GM21515 (cell line): ENCODE measurements at regions not wholly inside any gene's neighbourhood (a gene's known extent, or its start where the extent isn't known, plus 50 kb on each side); places are given as distances from the start of the nearest gene placed in this dataset.
"Not testable (repeated sequence)": the region's sequence is repeated elsewhere in the genome, so short reads cannot be mapped to it uniquely, and the experiment has no call there.

ENCODE experiments used
- ATAC-seq: cut with Tn5 transposase; IDR thresholded peaks from one replicate; pipeline ENCODE4 v1.9.1; 2021; ENCODE audit not compliant: unreplicated experiment

DNA sequence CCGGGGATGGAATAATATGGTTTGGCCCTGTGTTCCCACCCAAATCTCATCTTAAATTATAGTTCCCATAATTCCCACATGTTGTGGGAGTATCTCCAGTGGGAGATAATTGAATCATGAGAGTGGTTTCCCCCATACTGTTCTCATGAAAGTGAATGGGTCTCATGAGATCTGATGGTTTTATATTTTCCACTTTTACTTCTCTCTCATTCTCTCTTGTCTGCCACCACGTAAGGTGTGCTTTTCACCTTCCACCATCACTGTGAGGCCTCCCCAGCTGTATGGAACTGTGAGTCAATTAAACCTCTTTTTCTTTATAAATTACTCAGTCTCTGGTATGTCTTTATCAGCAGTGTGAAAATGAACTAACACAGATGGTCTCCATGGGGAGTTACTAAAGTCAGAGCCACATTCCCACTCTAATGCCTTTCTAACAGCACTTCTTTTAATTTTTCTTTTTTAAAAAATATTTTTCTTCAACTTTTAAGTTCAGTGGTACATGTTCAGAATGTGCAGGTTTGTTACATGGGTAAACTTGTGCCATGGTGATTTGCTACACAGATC is 306.6 kb downstream of the DTHD1 start:
- no peak for ATAC-seq

DNA sequence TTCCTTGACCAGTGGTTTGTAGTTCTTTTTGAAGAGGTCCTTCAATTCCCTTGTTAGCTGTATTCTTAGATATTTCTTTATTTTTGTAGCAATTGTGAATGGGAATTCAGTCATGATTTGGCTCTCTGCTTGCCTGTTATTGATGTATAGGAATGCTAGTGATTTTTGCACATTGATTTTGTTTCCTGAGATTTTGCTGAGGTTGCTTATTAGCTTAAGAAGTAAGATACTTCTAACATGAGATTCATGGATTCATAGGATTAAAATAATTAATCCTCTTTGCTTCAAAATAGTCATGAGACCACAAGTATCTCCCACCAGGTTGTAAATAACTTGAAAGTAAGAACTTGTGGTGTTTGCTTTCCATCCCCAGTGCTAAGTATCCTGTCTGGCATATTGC is 308.9 kb downstream of the DTHD1 start:
- ATAC-seq: no peak

DNA sequence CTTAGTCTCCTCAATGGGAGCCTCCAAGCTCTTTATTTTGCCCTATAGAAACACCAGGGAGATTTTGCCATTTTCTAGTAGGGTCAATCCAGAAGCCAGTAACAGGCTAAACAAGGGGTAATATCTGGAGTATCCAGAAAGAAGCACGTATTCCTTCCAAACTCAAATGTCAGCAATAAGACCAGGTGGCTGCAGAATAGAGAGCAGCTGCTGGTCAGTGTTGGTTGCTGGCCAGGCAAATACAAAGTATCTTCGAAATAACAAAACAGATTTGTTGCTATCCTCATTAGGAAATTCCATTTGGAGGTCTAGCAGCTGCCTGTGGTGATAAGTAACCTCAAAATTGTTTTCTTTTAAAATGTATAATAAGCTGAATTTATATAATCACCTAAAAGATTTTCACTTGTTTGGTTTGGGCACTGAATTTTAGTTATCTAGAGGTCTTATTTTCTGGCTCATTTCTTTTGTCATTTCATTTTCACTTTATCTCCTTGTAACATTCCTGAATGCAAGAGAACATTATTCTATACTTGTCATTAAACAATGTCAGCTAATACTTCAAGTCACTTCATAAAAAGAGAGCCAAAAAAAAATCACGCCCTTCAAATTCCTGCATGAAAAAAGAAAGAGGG is 320.6 kb downstream of the DTHD1 start:
- ATAC-seq: no peak

DNA sequence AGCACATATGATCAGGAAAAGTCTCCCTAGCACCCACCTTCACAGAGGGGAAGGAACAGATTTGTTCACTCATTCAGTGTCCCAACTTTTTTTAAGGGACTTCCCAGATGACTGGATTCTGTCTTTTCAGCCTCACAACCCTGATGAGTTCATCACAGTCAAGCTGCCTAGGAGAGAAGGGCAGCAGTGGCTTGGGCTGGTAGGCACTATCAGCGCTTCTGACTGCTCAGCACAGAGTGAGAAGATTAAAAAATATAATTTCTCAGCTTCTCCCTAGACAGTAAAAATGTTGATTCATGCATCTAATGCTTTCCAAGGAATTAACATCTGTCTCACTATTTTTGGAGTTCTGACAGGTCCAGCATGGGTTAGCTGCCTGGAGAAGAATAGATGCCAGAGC is 328.2 kb downstream of the DTHD1 start:
- ATAC-seq: no peak

DNA sequence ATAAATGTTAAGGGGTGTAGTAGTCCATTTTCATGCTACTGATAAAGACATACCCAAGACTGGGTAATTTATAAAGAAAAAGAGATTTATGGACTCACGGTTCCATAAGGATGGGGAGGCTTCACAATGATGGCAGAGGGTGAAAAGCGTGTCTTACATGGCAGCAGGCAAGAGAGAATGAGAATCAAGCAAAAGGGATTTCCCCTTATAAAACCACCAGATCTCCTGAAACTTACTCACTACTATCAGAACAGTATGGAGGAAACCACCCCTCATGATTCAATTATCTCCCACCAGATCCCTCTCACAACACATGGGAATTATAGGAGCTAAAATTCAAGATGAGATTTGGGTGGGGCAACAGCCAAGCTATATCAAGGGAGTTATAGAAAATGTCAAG is 329.2 kb downstream of the DTHD1 start:
- no peak for ATAC-seq

DNA sequence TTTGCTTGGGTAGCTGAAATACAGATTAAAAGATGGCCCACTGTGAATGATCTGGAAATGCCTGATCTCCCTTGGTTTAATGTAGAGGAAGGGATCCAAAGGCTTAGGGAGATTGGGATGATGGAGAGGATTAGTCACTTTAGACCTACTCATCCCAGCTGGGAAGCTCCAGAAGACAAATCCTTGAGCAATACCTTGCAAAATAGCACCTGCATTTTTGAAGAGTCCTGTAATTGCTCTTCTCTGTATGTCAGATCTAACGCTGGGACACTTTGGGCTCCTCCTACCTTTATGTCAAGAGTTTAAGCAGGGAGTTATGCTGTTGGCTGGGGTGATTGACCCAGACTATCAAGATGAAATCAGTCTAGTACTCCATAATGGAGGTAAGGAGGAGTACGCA is 331.7 kb downstream of the DTHD1 start:
- not testable (repeated sequence) for ATAC-seq

DNA sequence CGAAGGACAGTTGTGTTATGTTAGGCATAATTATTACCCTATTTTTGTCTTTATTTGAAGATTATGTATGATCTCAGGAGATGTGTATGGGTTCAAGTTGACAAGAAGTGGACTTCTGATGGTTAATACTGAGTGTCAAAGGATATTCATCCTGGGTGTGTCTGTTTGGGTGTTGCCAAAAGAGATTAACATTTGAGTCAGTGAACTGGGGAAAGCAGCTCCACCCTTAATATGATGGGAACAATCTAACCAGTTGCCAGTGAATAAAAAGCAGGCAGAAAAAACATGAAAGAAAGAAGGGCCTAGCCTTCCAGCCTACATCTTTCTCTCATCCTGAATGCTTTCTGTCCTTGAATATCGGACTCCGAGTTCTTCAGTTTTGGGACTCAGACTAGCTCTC is 332.6 kb downstream of the DTHD1 start:
- no peak for ATAC-seq

DNA sequence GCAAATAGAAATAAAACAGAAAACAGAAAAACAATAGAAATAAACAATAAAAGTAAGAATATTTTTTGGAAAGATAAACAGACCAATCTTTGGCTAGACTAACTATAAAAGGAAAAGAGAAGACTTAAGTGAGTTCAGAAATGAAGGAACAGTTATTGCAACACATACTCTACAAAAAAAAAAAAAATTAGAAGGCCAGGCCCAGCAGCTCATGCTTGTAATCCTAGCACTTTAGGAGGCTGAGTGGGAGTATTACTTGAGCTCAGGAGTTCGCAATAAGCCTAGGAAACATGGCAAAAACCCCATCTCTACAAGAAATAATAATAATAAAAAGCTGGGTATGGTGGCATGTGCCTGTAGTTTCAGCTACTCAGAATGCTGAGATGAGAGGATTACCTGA is 336.7 kb downstream of the DTHD1 start:
- no peak for ATAC-seq

DNA sequence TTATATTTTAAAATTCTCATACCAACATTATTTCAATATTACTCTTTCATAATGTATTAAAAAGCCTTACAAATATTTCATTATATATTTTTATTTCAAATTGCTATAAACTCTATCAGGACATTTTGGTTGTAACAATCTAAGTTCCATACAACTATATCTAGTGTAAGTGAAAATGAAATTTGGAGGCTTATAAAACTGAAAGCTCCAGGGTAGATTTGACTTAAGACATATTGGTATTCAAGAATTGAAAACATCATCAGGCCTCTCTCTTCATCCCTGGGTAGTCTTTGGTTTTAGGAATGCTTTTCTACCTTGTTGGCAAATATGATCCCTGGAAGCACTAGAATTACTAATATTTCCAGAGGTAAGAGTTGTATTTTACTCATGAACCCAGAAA is 342.6 kb downstream of the DTHD1 start:
- no peak for ATAC-seq

DNA sequence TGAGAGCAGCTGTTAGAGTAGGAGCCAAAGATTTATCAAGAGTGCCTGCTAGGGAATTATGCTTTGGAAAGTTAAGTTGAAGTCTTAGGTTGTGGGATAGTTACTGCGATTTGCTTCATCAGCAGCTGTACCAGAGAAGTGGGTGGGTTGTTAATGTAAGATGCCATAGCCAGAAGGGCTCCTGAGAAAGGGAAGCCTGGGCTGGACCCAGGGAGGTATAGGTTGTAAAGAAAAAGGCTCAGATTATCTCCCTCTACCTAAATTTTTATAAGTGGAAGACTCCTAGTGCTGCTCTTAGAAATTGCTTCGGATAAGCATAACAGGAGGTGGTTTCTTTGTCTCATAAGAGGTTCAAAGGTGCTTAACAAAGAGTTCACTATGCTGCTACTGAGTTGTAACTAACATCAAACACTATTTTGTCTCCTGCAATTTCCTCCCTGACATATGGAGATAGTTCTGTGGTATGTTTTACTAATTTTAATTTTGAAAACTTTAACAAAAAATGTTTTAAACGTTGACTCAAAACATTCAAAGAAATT is 356.9 kb downstream of the DTHD1 start:
- ATAC-seq: no peak

DNA sequence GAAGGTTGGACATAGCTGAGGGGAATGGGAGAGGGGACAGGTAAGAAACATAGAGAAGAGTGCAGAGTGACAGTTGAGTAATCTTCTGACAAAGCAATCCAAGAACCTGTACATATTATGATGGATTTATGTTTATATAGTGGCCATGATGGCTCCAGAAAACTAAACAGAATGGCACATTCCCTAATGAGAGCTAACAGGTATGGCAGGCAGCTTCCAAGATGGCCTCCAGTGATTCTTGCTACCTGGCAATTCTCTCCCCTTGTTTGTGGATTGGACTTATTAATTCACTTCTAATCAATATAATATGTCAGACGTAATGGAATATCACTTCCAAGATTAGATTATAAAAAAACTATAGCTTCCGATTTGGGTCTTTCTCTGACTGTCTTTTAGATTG is 359.5 kb downstream of the DTHD1 start:
- no peak for ATAC-seq

DNA sequence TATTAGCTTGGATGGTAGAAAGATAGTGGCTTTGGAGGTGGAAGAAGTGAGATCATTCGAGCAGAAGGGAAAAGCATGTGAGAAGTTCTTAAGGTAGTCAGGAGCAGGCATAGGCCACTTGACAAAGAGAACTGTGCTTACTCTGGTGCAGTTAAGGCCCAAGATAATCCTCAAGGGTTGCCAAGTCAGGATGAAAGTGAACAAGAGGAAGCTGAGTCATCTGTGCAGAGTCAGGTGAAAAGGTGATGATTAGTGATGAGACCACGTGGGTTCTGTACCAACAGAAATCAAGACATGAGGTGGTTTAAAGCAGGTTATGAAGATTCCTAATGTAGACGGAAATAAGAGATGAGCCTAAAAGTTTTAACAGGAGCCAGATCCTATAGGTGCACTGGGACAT is 369.8 kb downstream of the DTHD1 start:
- ATAC-seq: peak; percentile 95

DNA sequence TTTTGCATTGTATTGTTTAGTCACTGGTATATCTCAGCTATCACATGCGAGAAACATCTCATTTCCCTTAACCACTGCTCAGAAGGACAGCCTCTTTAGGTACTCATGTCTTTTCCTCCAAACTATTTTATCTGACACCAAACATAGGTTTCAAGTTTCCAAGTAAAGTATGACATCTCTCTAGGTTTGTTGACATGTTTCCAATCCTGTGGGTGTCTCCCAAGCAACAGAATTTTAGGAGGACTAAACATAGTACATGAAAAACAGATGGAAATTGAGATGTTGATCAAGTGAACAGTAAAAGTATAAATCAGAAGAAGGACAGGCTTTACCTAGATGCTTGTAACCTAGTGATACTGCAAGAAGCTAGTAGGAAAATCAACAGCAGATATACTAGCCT is 371.4 kb downstream of the DTHD1 start:
- ATAC-seq: no peak

DNA sequence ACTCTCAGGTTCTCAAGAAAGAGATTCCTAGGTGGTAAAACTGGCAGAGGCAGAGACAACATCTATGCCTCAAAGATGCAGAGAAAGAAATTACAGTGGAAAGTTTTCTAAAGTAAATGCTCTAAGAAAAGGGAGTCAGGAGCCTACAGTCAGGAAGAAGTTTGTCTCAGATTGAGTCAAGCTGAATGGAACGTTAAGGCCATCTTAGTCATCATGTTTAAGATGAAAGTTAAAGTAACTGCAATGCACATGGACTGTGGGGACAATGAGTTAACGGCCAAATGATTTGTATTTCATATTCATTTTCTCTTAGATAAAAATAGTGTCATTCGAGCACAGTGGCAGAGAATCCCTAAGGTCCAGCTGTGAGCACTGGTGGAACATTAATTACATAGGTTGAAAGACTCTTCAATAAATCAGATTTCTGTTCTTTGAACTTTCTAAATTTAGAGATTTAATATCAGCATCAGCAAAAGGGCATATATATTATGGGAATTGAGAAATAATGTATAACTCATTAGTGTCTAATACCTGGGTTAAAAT is 384.6 kb downstream of the DTHD1 start:
- ATAC-seq: no peak

DNA sequence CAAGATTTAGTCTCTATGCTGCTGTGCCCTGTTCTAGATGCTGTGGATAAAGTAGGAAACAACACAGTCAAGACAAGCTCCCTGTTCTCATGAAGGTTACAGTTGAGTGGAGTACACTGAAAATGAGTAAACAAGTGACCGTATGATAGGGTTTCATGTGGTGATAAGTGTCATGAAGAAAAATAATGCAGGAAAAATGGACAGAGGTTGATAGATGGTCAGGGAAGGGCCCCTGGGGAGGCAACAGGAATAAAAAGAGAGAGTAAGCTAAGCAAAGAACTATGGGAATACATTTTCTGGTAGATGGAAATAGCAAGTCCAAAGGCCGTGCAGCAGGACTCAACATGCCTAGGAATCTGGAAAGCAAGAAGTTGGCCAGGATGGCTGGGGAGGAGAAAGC is 394.0 kb downstream of the DTHD1 start:
- no peak for ATAC-seq

DNA sequence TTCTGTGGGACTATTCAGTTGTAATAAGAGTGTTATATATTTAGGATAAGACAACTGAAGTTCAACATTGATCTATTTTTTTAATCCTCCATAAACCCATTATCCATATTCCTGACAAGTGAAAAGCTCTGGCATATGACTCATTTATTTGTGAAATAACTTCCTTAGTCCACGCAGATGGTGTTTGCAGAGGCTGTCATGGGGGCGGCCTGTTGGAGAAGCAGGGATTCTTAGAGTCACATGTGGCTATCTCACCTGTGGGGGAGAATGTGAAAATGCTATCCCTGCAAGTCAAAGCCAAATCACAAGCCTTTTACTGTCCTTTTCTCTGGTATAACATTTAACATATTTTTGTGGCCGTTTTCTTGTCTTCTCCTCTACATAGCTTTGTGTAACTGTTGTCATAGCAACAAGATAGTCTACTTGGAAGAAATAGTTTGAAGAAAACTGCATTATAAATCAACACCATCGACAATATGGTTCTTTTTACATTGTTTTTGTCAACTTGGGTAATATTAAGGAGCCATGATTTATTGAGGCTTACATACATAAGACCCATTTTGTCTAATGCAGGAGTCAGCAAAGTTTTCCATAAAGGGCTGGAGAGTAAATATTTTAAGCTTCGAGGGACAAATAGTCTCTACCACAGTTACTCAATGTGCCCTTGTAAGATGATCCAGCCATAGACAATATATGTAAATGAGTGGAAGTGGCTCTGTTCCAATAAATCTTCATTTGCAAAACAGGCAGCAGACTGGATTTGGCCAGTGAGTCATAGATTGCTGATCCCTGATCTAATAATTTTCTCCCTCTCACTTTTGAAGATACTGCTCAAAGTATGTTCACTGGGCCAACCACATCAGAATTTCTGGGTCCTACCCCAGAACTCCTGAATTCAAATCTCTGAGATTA is 395.0 kb downstream of the DTHD1 start:
- ATAC-seq: no peak

DNA sequence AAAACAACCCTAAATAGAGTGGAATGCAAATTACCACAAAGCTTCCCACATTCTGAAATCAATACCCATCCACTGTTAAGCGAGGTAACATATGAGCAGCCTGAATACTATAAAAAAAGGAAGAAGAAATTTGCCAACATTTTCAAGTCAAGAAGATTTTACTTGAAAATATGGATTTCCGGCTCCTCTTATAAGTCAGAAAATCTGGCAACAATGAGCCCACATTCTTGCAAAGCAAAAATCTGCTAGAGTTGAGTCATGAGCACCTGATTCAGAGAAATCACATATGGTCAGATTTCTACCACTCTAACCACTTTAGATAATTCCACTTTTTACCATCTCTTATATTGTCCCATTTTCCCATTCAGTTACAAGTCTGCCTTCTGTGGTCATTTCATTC is 395.7 kb downstream of the DTHD1 start:
- ATAC-seq: no peak

DNA sequence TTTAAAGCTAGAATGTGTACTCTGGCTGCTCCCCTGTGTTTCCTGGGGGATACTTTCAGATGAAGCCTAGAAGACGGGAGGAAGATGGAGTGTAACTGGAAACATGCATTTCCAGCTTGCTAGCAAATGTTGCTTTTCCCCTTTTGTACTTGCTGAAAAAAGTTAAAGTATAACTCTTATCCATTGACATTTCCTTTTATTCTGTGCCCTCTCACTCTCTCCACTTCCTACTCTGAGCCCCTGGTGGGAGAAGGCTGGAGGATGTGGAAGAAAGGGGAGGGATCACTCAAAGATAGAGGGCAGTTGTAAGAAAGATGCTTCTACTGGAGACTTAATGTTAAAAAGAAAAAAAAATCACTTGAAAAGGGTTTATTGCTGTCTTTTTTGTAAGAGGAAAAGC is 396.5 kb downstream of the DTHD1 start:
- no peak for ATAC-seq

DNA sequence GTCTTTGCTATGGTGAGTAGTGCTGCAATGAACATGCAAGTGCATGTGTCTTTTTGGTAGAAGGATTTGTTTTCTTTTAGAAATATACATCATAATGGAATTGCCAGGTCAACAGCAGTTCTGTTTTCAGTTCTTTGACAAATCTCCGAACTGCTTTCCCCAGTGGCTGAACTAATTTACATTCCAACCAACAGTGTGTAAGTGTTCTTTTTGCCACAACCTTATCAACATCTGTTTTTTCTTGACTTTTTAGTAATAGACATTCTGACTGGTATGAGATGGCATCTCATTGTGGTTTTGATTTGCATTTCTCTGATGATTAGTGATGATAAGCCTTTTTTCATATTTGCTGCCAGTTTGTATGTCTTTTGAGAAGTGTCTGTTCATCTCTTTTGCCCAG is 406.3 kb downstream of the DTHD1 start:
- no peak for ATAC-seq

DNA sequence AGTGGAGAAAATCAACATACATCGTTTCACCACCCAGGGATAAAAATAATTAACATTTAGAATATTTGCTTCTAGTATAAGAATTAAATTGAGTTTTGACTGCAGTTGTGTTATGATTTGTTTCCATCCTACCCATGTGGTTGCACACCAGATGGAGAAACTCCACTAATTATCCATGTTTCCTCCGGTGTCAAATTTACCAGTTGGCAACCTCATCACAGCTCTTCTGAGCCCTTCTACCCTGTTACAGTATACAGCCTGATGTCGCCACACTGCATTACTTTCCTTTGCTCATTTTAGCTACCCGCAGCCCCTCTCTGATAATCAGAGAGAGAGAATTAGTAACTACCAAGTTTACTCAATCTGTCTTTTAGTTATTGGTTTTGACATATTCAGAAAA is 411.2 kb downstream of the DTHD1 start:
- ATAC-seq: no peak

DNA sequence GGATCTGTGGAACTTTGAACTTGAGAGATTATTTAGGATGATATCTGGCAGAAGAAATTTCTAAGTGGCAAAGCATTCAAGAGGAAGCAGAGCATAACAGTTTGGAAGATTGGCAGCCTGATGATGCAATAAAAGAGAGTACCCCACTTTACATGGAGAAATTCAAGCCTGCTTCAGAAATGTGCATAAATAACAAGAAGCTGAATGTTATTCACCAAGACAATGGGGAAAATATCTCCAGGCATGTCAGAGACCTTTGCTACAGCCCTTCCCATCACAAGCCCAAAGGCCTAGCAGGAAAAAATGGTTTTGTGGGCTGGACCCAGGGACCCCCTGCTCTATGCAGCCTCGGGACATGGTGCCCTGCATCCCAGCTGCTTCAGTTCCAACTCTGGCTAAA is 420.8 kb downstream of the DTHD1 start:
- ATAC-seq: no peak

DNA sequence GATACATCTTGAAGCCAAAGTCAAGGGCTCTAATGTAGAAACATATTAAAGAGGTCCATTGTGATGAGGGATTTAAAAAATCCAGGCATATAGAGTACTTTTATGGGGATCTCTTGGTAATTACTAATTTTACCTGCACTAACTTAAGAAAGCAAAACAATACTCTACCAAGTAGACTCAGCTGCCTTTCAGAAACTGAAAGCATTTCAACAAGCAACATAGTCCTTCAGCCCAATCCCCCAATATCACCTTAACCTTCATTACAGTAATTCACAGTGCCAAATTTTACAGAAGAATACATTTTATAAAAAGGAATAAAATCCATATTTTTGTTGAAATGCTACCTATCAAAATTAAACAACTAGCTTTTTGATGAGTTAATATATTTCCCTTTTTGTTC is 422.9 kb downstream of the DTHD1 start:
- no peak for ATAC-seq
